ENCODE measurements at regions not wholly inside any gene's neighbourhood (a gene's known extent, or its start where the extent isn't known, plus 50 kb on each side); places are given as distances from the start of the nearest gene placed in this dataset.

GRCh38 chr7:41504214-41504980 lies 198.5 kb downstream of the INHBA start:
- Histone ChIP-seq H3K4me3 (ENCODE audit: low read depth, low read length) (no peak overlapping the region), H3K27me3 (ENCODE audit: control insufficient read depth, insufficient read depth, low read length) (no peaks in the 10 kb centered on the region), H3K9me3 (ENCODE audit: control insufficient read depth, insufficient read depth, low read length) (no peaks in the 10 kb centered on the region), H3K27ac (ENCODE audit: low read depth, low read length) (no peak overlapping the region), H3K4me1 (ENCODE audit: control insufficient read depth, insufficient read depth, low read length) (no peaks in the 10 kb centered on the region), H3K36me3 (ENCODE audit: control insufficient read depth, insufficient read depth, low read length) (no peaks in the 10 kb centered on the region)
- WGBS (ENCODE audit: insufficient coverage) = 92% methylated on average over 6 of the region's 10 CpGs
- DNase-seq (ENCODE audit: low read depth in 4 of 6, low spot score in 6 of 6) = no peak

- H3K4me3 ChIP-seq (ENCODE audit: low read depth, low read length) = no peak overlapping the region
- H3K4me1 ChIP-seq (ENCODE audit: control insufficient read depth, insufficient read depth, low read length) = no peaks in the 10 kb centered on the region
- no peak overlapping the region for H3K27ac ChIP-seq (ENCODE audit: low read depth, low read length)
- no peaks in the 10 kb centered on the region for H3K9me3 ChIP-seq (ENCODE audit: control insufficient read depth, insufficient read depth, low read length)
- no peak for DNase-seq (ENCODE audit: low read depth in 4 of 6, low spot score in 6 of 6)
- no peaks in the 10 kb centered on the region for H3K27me3 ChIP-seq (ENCODE audit: control insufficient read depth, insufficient read depth, low read length)
- H3K36me3 ChIP-seq (ENCODE audit: control insufficient read depth, insufficient read depth, low read length) = no peaks in the 10 kb centered on the region
These were observed 199.5 kb downstream of the INHBA start for GRCh38 chr7:41503438-41503837.

DNA sequence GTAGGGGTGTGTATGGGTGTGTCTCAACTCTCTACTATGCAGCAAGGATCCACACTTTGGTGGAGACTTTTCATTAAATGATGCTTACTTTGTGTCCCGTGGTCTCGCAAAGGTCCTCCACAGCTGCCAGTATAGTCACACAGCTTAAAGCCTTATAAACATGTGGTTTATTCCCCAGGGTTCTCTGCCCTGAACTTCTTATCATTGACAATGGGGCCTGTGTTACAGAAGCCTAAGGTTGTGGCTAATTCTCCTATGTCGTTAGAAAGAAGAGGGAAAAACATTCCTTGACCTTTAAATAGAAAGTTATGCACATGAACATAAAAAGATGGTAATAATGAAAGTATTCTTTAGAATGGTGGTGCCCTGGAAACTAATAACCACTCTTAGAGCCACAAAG lies 201.4 kb downstream of the INHBA start:
- Histone ChIP-seq H3K36me3 (ENCODE audit: control insufficient read depth, insufficient read depth, low read length) (no peaks in the 10 kb centered on the region), H3K4me3 (ENCODE audit: low read depth, low read length) (no peak overlapping the region), H3K27me3 (ENCODE audit: control insufficient read depth, insufficient read depth, low read length) (no peaks in the 10 kb centered on the region), H3K4me1 (ENCODE audit: control insufficient read depth, insufficient read depth, low read length) (no peaks in the 10 kb centered on the region), H3K27ac (ENCODE audit: low read depth, low read length) (no peak overlapping the region), H3K9me3 (ENCODE audit: control insufficient read depth, insufficient read depth, low read length) (no peaks in the 10 kb centered on the region)
- no peak for DNase-seq (ENCODE audit: low read depth in 4 of 6, low spot score in 6 of 6)
- whole genome bisulfite sequencing (ENCODE audit: insufficient coverage) = no CpG with 5 or more reads among the region's 3 CpGs

GRCh38 chr7:41501006-41501405 lies 201.9 kb downstream of the INHBA start:
- no peak overlapping the region for H3K4me3 ChIP-seq (ENCODE audit: low read depth, low read length)

DNA sequence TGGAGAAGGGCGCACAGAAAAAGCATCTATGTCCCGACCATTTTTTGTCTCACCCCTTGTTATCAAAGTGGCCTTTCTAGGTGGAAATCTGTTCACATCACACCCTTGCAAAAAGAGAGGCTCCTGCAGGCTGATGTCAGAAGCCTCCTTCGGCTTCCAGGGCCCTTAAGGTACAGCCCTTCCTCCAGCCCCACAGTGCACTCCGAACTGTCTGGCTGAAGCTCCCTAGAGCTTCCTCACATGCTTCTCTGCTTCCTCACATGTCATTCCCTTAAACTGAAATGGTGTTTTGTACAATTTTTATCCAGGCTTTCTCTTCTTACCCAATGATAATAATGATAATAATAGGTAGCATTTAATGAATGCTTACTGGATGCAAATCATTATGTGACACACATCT lies 210.3 kb downstream of the INHBA start:
- WGBS (ENCODE audit: insufficient coverage) = no CpG with 5 or more reads among the region's 4 CpGs
- no peaks in the 10 kb centered on the region for H3K36me3 ChIP-seq (ENCODE audit: control insufficient read depth, insufficient read depth, low read length)
- no peak overlapping the region for H3K4me3 ChIP-seq (ENCODE audit: low read depth, low read length)
- H3K27me3 ChIP-seq (ENCODE audit: control insufficient read depth, insufficient read depth, low read length) = no peaks in the 10 kb centered on the region
- no peak overlapping the region for H3K27ac ChIP-seq (ENCODE audit: low read depth, low read length)
- DNase-seq (ENCODE audit: low read depth in 4 of 6, low spot score in 6 of 6) = no peak
- H3K4me1 ChIP-seq (ENCODE audit: control insufficient read depth, insufficient read depth, low read length) = peaks cover 5% of the 10 kb centered on the region
- no peaks in the 10 kb centered on the region for H3K9me3 ChIP-seq (ENCODE audit: control insufficient read depth, insufficient read depth, low read length)

More at GRCh38 chr7:41501006-41501405, 201.9 kb downstream of the INHBA start:
- Histone ChIP-seq H3K4me1 (ENCODE audit: control insufficient read depth, insufficient read depth, low read length) (no peaks in the 10 kb centered on the region), H3K27me3 (ENCODE audit: control insufficient read depth, insufficient read depth, low read length) (no peaks in the 10 kb centered on the region), H3K27ac (ENCODE audit: low read depth, low read length) (no peak overlapping the region), H3K9me3 (ENCODE audit: control insufficient read depth, insufficient read depth, low read length) (no peaks in the 10 kb centered on the region), H3K36me3 (ENCODE audit: control insufficient read depth, insufficient read depth, low read length) (no peaks in the 10 kb centered on the region)
- DNase-seq (ENCODE audit: low read depth in 4 of 6, low spot score in 6 of 6) = peak in 1 of 6 donors; percentile 6
- WGBS (ENCODE audit: insufficient coverage) = no CpG with 5 or more reads among the region's 6 CpGs

DNA sequence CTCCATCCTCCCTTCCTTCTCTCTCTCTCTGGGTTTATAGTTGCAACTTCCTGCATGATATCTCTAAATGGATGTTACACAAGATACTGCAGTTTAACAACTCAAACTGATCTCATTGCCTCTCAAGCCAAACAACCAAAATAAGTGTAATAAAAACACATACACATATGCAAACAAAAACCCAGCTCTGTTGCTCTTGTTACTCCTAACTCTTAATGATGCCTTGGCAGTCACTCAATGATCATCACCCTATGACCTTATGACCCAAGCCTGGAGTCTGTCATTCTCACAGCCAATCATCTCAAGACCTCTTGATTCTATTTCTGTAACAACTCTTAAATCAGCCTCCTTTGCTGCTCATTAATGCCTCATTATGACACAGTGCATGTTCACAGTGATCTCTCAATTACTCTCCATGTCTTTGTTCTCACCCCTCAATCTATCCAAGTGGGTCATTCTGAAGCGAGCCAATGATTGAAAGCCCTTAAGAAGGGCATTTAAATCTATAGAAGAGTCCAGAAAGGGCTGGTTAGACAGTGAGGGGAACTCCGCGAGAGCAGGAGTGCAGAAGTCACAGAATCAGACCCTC lies 210.9 kb downstream of the INHBA start:
- Histone ChIP-seq H3K36me3 (ENCODE audit: control insufficient read depth, insufficient read depth, low read length) (no peaks in the 10 kb centered on the region), H3K4me3 (ENCODE audit: low read depth, low read length) (no peak overlapping the region), H3K27ac (ENCODE audit: low read depth, low read length) (peak overlapping the region; percentile 8), H3K4me1 (ENCODE audit: control insufficient read depth, insufficient read depth, low read length) (peaks cover 5% of the 10 kb centered on the region), H3K9me3 (ENCODE audit: control insufficient read depth, insufficient read depth, low read length) (no peaks in the 10 kb centered on the region), H3K27me3 (ENCODE audit: control insufficient read depth, insufficient read depth, low read length) (no peaks in the 10 kb centered on the region)
- DNase-seq (ENCODE audit: low read depth in 4 of 6, low spot score in 6 of 6) = peak in 2 of 6 donors; percentile 4 to 35
- 20% methylated on average over 2 of the region's 3 CpGs for WGBS (ENCODE audit: insufficient coverage)

GRCh38 chr7:41491308-41491707 lies 211.6 kb downstream of the INHBA start:
- H3K36me3 ChIP-seq (ENCODE audit: control insufficient read depth, insufficient read depth, low read length) = no peaks in the 10 kb centered on the region
- no peak overlapping the region for H3K27ac ChIP-seq (ENCODE audit: low read depth, low read length)
- no peaks in the 10 kb centered on the region for H3K27me3 ChIP-seq (ENCODE audit: control insufficient read depth, insufficient read depth, low read length)
- no peaks in the 10 kb centered on the region for H3K9me3 ChIP-seq (ENCODE audit: control insufficient read depth, insufficient read depth, low read length)
- peak in 1 of 6 donors; percentile 6 for DNase-seq (ENCODE audit: low read depth in 4 of 6, low spot score in 6 of 6)
- H3K4me1 ChIP-seq (ENCODE audit: control insufficient read depth, insufficient read depth, low read length) = peaks cover 5% of the 10 kb centered on the region
- H3K4me3 ChIP-seq (ENCODE audit: low read depth, low read length) = no peak overlapping the region
- WGBS (ENCODE audit: insufficient coverage) = 77% methylated on average over 3 of the region's 5 CpGs

DNA sequence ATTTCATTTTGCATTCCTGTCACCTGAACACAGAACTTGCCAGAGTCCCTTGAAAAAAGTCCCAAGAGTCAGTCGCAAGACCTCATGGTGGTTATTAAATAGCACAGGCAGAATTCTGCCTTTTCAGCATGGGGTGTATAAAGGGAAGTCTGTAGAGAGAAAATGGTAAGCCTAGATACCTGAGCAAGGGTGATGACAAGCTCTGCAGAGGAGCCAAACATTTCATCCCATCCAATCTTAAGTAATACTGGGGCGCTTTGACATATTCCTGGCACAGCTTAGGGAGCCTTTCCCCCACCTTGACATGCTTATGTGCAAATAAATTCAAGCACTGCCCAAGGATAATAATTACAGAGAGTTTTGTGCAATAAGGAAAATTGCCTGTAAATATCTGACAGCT lies 213.0 kb downstream of the INHBA start:
- no peak overlapping the region for H3K4me3 ChIP-seq (ENCODE audit: low read depth, low read length)
- H3K27me3 ChIP-seq (ENCODE audit: control insufficient read depth, insufficient read depth, low read length) = no peaks in the 10 kb centered on the region
- peaks cover 5% of the 10 kb centered on the region for H3K4me1 ChIP-seq (ENCODE audit: control insufficient read depth, insufficient read depth, low read length)
- no peak for DNase-seq (ENCODE audit: low read depth in 4 of 6, low spot score in 6 of 6)
- no peak overlapping the region for H3K27ac ChIP-seq (ENCODE audit: low read depth, low read length)
- H3K9me3 ChIP-seq (ENCODE audit: control insufficient read depth, insufficient read depth, low read length) = no peaks in the 10 kb centered on the region
- no CpG with 5 or more reads among the region's 2 CpGs for WGBS (ENCODE audit: insufficient coverage)
- no peaks in the 10 kb centered on the region for H3K36me3 ChIP-seq (ENCODE audit: control insufficient read depth, insufficient read depth, low read length)

GRCh38 chr7:41487229-41487940 lies 215.5 kb downstream of the INHBA start:
- no peak overlapping the region for H3K27ac ChIP-seq (ENCODE audit: low read depth, low read length)
- DNase-seq (ENCODE audit: low read depth in 4 of 6, low spot score in 6 of 6) = peak in 1 of 6 donors; percentile 9
- WGBS (ENCODE audit: insufficient coverage) = 93% methylated on average over 6 of the region's 7 CpGs

DNA sequence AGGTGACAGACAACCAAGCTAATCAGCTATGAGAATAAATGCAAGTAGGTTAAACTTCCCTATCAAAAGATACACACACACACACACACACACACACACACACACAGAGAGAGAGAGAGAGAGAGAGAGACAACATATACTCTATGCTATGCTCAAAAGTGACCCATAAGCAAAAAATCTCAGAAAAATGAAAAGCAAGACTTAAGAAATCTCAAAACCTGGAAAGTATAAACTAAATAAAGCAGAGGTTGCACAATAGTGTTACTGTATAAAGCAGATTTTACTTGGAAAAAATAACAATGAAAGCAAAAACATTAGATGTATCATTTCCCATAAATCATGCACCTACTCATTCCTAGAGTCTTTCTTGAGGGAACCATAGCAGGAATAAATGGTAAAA lies 221.5 kb downstream of the INHBA start:
- DNase-seq (ENCODE audit: low read depth in 4 of 6, low spot score in 6 of 6) = no peak

More at GRCh38 chr7:41487229-41487940, 215.5 kb downstream of the INHBA start:
- Histone ChIP-seq H3K27me3 (ENCODE audit: control insufficient read depth, insufficient read depth, low read length) (no peaks in the 10 kb centered on the region), H3K4me1 (ENCODE audit: control insufficient read depth, insufficient read depth, low read length) (peaks cover 2% of the 10 kb centered on the region), H3K4me3 (ENCODE audit: low read depth, low read length) (no peak overlapping the region), H3K36me3 (ENCODE audit: control insufficient read depth, insufficient read depth, low read length) (no peaks in the 10 kb centered on the region), H3K9me3 (ENCODE audit: control insufficient read depth, insufficient read depth, low read length) (no peaks in the 10 kb centered on the region)

More for the DNA sequence above, 221.5 kb downstream of the INHBA start:
- peaks cover 4% of the 10 kb centered on the region for H3K9me3 ChIP-seq (ENCODE audit: control insufficient read depth, insufficient read depth, low read length)
- no peaks in the 10 kb centered on the region for H3K36me3 ChIP-seq (ENCODE audit: control insufficient read depth, insufficient read depth, low read length)
- no peak overlapping the region for H3K4me3 ChIP-seq (ENCODE audit: low read depth, low read length)
- H3K4me1 ChIP-seq (ENCODE audit: control insufficient read depth, insufficient read depth, low read length) = no peaks in the 10 kb centered on the region
- H3K27ac ChIP-seq (ENCODE audit: low read depth, low read length) = no peak overlapping the region
- H3K27me3 ChIP-seq (ENCODE audit: control insufficient read depth, insufficient read depth, low read length) = no peaks in the 10 kb centered on the region
